Esophagus squamous epithelium (tissue), 4 donors: ENCODE measurements at regions not wholly inside any gene's neighbourhood (a gene's known extent, or its start where the extent isn't known, plus 50 kb on each side); places are given as distances from the start of the nearest gene placed in this dataset.

Experiments used
- CTCF ChIP-seq, 6 experiments: fragments of 450-650 bp in 4 of 6; fragments of 200-600 bp in 2 of 6; sonication (generic) in 2 of 6; IDR thresholded peaks; one replicate each; pipeline ENCODE4 v1.5.1; 2016 to 2019; ENCODE audit warnings: antibody characterized with exemption in 6 of 6, mild to moderate bottlenecking in 4 of 6, moderate library complexity in 4 of 6
- POLR2A ChIP-seq, 4 donors: fragments of 450-650 bp; IDR thresholded peaks; one replicate each; pipeline ENCODE4 v1.6.1; 2017; ENCODE audit warnings: antibody characterized with exemption in 4 of 4, mild to moderate bottlenecking in 4 of 4, moderate library complexity in 3 of 4

- TF ChIP-seq CTCF (IDR thresholded peaks at IDR 0.05) = no peak
- TF ChIP-seq POLR2A (IDR thresholded peaks at IDR 0.05) = no peak
Observed at GRCh38 chr14:101458741-101459550, 102.3 kb upstream of the DIO3 start.
